NCI-H2029 (cell line): ENCODE measurements at regions not wholly inside any gene's neighbourhood (a gene's known extent, or its start where the extent isn't known, plus 50 kb on each side); places are given as distances from the start of the nearest gene placed in this dataset.
A peak's percentile ranks its signal among the peaks of the same experiment; 100 is the strongest.

ENCODE experiments used
- DNase-seq: peaks from one replicate; lab custom pipeline; 2025; lab: John Stamatoyannopoulos, UW

DNA sequence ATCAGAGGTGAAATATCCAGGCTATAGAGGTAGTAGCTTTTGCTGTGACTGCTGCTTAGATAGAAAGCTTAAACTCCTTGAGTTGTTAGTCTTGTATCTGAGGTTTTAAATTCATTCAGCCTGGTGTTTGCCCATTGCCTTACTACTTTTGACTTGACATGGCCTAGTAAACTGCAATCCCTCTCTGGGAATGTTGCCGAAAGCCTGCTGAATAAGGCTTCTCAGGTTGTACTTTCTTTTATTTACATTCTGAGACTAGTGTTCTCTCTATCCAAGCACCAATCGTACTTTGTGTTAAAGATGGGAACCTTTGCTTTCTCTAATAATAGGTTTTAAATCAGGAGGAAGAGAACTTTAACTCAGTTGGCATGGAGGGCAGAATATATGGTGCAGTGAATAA is 357.6 kb upstream of the CWC22 start:
- no peak for DNase-seq

DNA sequence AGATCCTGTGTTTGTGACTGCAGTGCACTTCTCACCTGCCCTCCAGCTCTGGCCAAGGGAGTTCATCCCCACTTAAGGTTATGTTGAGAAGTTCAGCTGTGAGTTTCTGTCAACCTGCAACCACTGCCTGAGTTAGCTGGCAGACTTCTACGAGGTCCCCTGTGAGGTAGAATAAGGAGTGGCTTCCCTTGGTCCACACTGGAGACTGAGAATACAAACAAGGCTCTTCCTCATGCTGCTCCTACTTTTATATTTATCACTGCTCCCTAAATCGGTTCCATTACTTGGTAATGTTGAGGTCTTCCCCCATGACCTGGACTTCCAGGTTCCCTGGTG is 353.2 kb upstream of the CWC22 start:
- DNase-seq = no peak

DNA sequence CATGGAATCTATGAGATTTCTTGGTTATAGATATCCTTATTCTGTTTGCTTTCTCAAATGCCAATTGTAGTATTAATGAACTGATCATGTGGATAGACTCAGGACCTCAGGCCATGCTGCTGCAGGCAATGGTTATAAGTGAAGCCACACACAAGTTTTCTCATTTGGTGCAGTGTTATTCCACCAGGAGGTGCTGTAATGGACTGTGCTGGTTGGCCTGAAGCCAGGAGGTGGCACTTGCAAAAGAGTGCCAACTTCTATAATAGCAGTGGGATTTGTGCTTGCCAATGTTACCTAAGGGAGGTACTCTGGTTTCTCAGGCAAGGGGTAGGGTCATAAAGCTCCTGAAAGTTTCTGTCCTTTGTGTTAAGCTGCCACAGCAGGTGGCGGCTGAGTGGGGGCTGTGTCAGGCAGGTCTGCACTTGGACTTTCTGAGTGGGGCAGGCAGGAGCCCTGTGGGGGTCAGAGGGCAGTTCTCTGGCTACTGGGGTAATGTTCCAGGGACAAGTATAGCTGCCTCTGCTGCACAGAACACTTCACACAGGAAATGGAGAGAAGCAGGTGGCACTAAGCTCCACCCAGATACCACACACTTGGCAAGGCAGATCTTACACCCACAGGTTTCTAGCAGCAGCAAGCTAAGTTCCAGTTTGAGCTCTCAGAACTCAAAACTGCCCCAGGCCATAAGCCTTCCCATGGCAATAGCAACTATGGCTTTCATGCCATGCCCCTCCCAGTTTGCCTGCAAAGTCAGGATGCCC is 352.6 kb upstream of the CWC22 start:
- DNase-seq = peak; percentile 72

DNA sequence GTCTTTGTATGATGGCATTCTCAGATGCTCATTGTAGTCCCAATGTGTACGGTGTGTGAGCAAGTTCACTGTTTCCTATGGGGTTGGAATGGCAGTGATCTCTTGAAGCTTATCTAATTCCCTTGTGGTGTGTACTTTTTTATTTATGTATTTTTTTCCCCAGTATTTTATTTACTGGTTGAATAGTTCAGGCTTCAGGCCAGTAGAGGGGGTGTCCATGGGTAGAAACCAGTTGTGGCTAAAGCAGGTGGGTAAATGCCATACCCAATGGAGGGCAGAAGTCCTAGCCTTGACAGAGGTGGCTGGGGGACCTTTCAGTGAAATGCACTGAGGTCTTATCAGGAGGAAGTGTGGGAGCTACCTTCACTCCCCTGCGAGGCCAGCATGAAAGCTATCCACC is 351.4 kb upstream of the CWC22 start:
- no peak for DNase-seq

GRCh38 chr2:180356676-180357075 is 349.6 kb upstream of the CWC22 start:
- DNase-seq = peak; percentile 16

DNA sequence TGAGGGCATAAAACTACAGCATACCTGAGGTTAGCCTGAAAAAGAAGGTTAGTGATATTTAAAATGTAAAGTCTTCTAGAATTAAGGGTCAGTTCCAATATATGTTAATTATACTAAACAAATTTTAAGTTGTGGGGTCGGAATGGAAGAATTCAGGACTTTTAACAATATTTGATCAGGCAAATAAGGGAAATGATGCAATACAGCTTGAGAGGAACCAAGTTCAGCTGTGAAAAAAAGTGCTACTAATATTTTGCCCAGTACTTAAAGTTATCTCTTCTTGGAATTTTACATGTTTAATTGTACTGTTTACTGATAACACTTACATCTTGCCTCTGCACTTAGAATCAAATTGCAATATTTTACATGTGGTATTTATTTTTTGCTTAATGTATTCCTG is 345.5 kb upstream of the CWC22 start:
- DNase-seq = no peak

DNA sequence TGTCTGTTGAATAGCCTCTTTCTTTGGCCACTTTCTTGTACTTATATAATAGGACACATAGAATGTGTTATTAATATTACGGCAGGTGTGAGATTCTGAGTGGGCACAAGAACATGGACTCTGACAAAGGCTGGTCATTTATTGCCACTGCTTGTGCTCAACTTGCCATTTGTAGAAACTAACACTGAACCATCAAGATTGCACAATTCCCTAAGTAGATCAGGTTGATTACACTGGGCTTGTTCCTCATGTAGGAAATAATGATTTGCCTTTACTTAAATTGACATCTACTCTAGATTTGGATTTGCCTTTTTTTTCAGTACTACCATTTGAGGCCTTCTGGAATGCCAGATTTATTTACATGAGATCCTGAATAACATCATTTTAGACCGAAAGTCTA is 342.7 kb upstream of the CWC22 start:
- DNase-seq = no peak

DNA sequence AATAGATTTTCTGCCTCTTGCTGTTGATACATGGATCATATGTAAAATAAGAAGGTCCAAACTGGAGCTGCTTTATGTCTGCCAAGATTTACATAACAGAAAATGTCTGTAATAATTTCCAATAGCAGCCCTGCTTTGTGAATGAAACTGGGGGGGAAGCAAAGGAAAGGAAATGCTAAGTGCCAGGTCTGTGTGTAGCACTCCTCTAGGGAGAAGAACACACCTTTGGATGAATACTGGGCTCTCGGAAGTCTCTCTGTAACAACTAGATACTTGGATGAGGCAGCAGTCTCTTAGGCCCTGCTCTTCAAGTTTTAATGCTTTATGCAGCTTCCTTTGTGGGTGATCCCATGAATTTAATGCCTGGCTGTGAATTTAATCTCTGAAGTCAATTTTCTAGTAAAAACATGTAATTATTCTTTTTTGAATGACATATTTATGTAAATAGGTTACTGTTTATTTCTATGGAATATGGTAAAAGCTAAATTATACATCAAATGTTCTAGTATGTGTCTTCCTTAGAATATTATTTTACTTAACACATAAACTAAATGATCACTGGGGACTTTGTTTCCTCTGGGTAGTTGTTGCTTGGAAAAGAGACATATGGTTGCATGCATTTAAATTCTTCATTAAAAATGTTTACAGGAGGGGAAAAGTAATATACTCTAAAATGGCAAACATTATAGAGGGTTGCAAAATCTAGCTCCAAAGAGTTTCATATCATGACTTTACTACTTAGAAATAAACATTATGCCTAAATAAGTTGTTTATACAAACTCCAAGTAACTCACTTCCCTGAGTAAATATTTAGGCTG is 336.6 kb upstream of the CWC22 start:
- DNase-seq = no peak

- no peak for DNase-seq
Observed at GRCh38 chr2:180337136-180337535, 330.0 kb upstream of the CWC22 start.

DNA sequence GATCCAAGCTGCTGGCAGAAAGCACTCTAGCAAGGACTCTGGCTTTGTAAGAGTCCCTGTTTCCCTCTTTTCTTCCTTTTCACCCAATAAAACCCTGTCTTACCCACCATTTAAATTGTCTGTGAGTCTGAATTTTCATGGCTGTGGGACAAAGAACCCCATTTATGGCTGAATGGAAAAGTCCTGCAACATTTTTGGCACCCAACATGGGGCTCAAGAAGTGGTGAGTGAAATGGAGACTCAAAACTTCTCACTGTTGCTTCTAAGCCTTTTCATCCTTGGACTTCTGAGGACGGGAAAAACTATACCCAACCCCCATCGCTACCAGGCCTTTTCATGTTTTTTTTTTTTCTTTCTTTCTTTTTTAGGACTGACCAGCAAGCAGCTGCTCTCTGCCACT is 329.5 kb upstream of the CWC22 start:
- DNase-seq = no peak

GRCh38 chr2:180334514-180334913 is 327.4 kb upstream of the CWC22 start:
- no peak for DNase-seq

DNA sequence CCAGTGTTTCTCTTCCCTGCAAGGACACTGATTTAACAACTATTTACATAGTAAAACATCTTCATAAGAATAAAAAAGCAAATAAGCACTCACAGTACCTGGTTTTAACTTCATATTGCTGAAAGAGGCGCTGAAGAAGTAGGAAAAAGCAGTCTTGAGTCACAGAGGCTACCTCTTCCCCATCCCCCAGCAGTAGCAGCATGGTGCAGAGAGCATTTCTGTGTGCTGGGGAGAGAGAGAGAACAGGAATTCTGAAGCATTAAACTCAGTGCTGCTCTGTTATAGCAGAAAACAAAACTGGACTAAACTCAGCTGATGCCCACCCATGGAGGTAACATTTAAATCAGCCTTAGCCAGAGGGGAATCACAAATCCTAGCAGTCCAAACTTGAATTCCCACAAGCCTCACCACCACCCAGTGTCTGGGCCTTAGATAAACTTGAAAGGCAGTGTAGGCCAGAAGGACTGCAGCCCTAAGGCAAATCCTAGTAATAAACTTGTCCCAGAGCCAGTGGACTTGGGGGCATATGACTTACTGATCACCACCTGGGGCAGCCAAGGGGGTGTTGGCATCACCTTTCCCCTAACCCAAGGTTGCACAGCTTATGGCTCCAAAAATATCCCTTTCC is 321.8 kb upstream of the CWC22 start:
- no peak for DNase-seq

DNA sequence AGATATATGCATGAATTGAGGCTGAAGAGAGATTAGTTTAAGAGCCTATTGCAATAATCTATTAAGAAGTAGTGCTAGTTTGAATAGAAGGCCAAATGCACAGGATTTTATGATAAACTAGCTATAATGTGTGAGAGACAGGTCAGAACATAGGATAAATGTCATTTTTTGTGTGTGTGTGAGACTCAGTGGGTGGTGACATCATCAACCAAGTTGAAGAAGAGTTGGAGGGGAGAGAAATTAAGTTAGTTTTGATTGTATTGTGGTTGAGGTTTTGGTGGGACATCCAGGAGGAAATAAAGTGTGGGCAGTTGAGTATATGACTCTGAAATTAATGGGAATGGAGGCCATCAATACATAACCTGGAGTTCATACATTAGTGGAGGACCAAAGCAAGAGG is 320.1 kb upstream of the CWC22 start:
- no peak for DNase-seq

DNA sequence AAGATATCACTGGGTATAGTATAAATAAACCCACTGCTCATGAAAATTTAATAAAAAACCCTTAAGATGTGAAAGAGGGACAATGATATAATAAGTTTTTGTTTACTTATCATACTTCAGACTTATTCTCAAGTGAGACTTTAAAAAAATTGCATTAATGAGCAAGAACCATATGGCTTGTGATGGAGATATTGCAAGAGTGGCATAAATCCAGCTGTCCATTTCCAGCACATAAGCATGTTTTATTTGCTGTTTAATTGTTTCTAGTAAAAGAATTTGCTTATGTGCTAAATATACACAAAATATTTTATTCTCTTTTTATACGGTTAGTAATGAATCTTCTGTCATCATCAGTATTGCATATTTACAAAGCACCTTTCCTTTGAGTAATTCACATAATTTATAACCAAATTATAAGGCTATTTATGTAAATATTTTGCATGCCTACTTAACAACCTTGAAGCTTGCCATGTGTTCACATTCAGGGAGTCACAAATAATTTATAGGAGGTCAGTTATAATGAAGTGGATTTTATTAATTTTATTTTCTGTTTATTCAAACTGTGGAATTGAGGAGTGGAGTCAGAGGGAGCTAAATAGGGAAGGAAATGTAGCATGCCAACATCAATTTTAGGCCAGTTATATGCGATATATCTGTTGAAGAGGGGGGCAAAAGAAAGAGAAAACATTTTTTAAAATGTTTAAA is 318.5 kb upstream of the CWC22 start:
- no peak for DNase-seq

DNA sequence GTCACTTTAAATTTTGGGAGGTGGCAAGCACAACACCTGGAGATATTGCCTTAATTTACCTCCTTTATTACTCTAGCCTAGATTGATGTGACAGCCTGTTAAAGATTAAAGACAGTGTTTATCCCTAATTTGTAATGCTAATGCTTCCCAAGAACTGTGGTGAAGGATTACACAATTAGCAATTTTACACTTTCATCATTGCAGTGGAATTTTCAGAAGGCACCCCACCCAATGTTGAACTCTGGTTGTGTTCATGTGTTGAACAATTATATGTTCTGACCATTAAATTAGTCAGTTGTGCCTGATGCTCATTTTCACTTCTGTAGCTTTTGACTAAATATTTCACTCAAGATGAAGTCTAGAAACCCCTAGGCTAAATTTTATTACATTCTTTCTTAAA is 317.1 kb upstream of the CWC22 start:
- no peak for DNase-seq

- DNase-seq = no peak
Observed at GRCh38 chr2:180322781-180323180, 315.7 kb upstream of the CWC22 start.

- DNase-seq = no peak
Observed at GRCh38 chr2:180319586-180320405, 312.7 kb upstream of the CWC22 start.

DNA sequence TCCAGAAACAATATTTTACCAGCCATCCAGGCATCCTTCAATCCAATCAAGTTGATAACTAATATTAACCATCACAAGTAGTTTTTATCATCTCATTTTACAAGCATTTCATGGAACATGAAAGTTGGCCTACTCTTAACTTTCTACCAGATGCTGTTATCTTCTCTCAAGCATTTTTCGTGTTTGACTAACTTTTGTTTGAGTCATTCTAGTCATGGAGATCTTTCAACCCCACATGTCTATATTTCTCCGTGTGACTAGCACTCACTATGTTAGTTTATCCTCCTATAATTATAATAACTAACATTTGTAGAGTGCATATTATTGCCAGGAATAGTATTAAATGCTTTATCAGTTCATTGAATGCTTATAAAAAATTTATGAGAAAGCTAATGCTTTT is 307.0 kb upstream of the CWC22 start:
- DNase-seq = no peak

DNA sequence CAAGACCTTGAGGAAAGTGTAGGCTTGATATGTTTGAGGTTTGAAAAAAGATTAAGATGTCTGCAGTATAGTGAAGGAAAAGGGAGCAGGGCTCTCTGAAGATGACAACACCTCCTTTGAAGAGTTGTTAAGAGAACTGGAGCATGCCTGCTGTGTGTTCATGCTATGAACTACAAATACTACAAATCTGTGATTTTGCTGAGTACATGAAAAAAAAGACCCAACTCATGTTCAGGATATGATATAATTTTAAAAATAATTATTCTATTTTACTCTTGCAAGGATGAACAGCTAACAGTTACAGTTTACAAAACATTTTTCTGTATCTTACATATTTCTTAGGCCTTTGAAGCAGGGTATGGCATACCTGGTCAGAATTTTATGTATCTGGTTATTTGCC is 305.4 kb upstream of the CWC22 start:
- no peak for DNase-seq

DNA sequence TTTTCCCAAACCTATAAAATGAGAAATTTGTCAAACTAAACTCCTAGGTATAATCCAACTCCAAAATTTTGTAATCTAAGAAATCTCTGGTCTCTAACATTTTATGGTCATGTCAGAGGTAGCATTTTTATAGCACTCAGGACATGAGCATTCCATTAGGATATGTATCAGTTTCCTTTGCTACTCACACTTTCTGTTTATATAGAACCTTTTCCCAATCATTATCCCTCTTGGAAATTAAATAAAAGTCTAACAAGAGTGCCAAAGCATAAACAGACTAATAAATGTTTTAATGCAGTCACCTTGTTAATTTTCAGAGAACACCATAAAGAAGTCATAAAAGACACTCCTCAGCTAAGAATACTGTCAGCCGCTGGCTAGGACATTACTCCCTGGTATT is 300.0 kb upstream of the CWC22 start:
- DNase-seq = no peak

GRCh38 chr2:180306346-180306745 is 299.2 kb upstream of the CWC22 start:
- DNase-seq = no peak
